ENCODE measurements at regions not wholly inside any gene's neighbourhood (a gene's known extent, or its start where the extent isn't known, plus 50 kb on each side); places are given as distances from the start of the nearest gene placed in this dataset.

- DNase-seq (no peak), FAIRE-seq (no peak)
- Histone ChIP-seq H3K4me3 (ENCODE audit: low read length in 3 of 3) (no peak overlapping the region), H3K27ac (ENCODE audit: low read depth in 2 of 2, low read length in 2 of 2) (no peak overlapping the region), H3K9me3 (ENCODE audit: control insufficient read depth in 2 of 3, insufficient read depth in 1 of 3, low read length in 3 of 3) (no peaks in the 10 kb centered on the region), H3K9ac (ENCODE audit: low read length in 3 of 3) (no peak overlapping the region), H3K4me1 (ENCODE audit: control insufficient read depth in 2 of 3, insufficient read depth in 2 of 3, low read depth in 1 of 3, low read length in 3 of 3) (peaks cover 0 to 10% (median 0%) of the 10 kb centered on the region in 3 donors), H3K27me3 (ENCODE audit: control insufficient read depth, insufficient read depth, low read length) (peaks cover 8% of the 10 kb centered on the region), H3K36me3 (ENCODE audit: control insufficient read depth in 2 of 3, insufficient read depth in 3 of 3, low read length in 3 of 3) (no peaks in the 10 kb centered on the region)
- TF ChIP-seq CTCF (IDR thresholded peaks at IDR 0.05; ENCODE audit: borderline replicate concordance, extremely low read depth, insufficient read depth): no peak
- intact Hi-C loops (cut with DNase I): loop anchor here (5.0 kb wide), 1 partner anchor 271 kb away; the partner anchor contains the start of gene FOXD2
Observed at GRCh38 chr1:47708658-47709018, 270.8 kb downstream of the FOXD2 start.

GRCh38 chr1:47709019-47709871 is 271.4 kb downstream of the FOXD2 start:
- Histone ChIP-seq H3K9ac (ENCODE audit: low read length in 3 of 3) (no peak overlapping the region), H3K27me3 (ENCODE audit: control insufficient read depth, insufficient read depth, low read length) (peaks cover 8% of the 10 kb centered on the region), H3K27ac (ENCODE audit: low read depth in 2 of 2, low read length in 2 of 2) (no peak overlapping the region), H3K36me3 (ENCODE audit: control insufficient read depth in 2 of 3, insufficient read depth in 3 of 3, low read length in 3 of 3) (no peaks in the 10 kb centered on the region), H3K9me3 (ENCODE audit: control insufficient read depth in 2 of 3, insufficient read depth in 1 of 3, low read length in 3 of 3) (no peaks in the 10 kb centered on the region), H3K4me3 (ENCODE audit: low read length in 3 of 3) (peak overlapping the region in 2 of 3 donors; percentile 20 to 43), H3K4me1 (ENCODE audit: control insufficient read depth in 2 of 3, insufficient read depth in 2 of 3, low read depth in 1 of 3, low read length in 3 of 3) (peaks cover 0 to 10% (median 0%) of the 10 kb centered on the region in 3 donors)
- no peak for TF ChIP-seq CTCF (IDR thresholded peaks at IDR 0.05; ENCODE audit: borderline replicate concordance, extremely low read depth, insufficient read depth)
- intact Hi-C loops (cut with DNase I): loop anchor here (5.0 kb wide), 1 partner anchor 272 kb away; the partner anchor contains the start of gene FOXD2
- FAIRE-seq: no peak
- DNase-seq: peak in 4 of 5 donors; percentile 66 to 82 (median 71)

GRCh38 chr1:47709872-47710231 is 272.0 kb downstream of the FOXD2 start:
- H3K9ac ChIP-seq (ENCODE audit: low read length in 3 of 3): no peak overlapping the region
- no peaks in the 10 kb centered on the region for H3K36me3 ChIP-seq (ENCODE audit: control insufficient read depth in 2 of 3, insufficient read depth in 3 of 3, low read length in 3 of 3)
- H3K9me3 ChIP-seq (ENCODE audit: control insufficient read depth in 2 of 3, insufficient read depth in 1 of 3, low read length in 3 of 3): no peaks in the 10 kb centered on the region
- peaks cover 0 to 10% (median 0%) of the 10 kb centered on the region in 3 donors for H3K4me1 ChIP-seq (ENCODE audit: control insufficient read depth in 2 of 3, insufficient read depth in 2 of 3, low read depth in 1 of 3, low read length in 3 of 3)
- DNase-seq (peak in 2 of 5 donors; percentile 42 to 66), FAIRE-seq (no peak)
- intact Hi-C loops (cut with DNase I): loop anchor here (5.0 kb wide), 1 partner anchor 273 kb away; the partner anchor contains the start of gene FOXD2
- H3K27me3 ChIP-seq (ENCODE audit: control insufficient read depth, insufficient read depth, low read length): peaks cover 8% of the 10 kb centered on the region
- TF ChIP-seq CTCF (IDR thresholded peaks at IDR 0.05; ENCODE audit: borderline replicate concordance, extremely low read depth, insufficient read depth): no peak
- no peak overlapping the region for H3K27ac ChIP-seq (ENCODE audit: low read depth in 2 of 2, low read length in 2 of 2)
- H3K4me3 ChIP-seq (ENCODE audit: low read length in 3 of 3): peak overlapping the region in 2 of 3 donors; percentile 12 to 43

Measured in kidney (tissue), 13 donors.